GM21825 (cell line): ENCODE measurements at regions not wholly inside any gene's neighbourhood (a gene's known extent, or its start where the extent isn't known, plus 50 kb on each side); places are given as distances from the start of the nearest gene placed in this dataset.

Experiments
- ATAC-seq: cut with Tn5 transposase; IDR thresholded peaks from one replicate; pipeline ENCODE4 v1.9.1; 2021; ENCODE audit warnings: mild to moderate bottlenecking, moderate library complexity; ENCODE audit not compliant: unreplicated experiment

- no peak for ATAC-seq
These were observed 143.9 kb upstream of the MGMT start for GRCh38 chr10:129322933-129323820.

- ATAC-seq: no peak
These were observed 143.2 kb upstream of the MGMT start for GRCh38 chr10:129323879-129324278.

GRCh38 chr10:129325893-129326292 is 141.1 kb upstream of the MGMT start:
- ATAC-seq: no peak

- no peak for ATAC-seq
These were observed 138.5 kb upstream of the MGMT start for GRCh38 chr10:129328546-129328945.

GRCh38 chr10:129329385-129330055 is 137.5 kb upstream of the MGMT start:
- no peak for ATAC-seq

- no peak for ATAC-seq
These were observed 136.8 kb upstream of the MGMT start for GRCh38 chr10:129330211-129330610.

GRCh38 chr10:129331207-129331838 is 135.7 kb upstream of the MGMT start:
- no peak for ATAC-seq

GRCh38 chr10:129331839-129332220 is 135.2 kb upstream of the MGMT start:
- ATAC-seq: no peak

GRCh38 chr10:129332476-129332875 is 134.6 kb upstream of the MGMT start:
- no peak for ATAC-seq

GRCh38 chr10:129333706-129334105 is 133.3 kb upstream of the MGMT start:
- no peak for ATAC-seq

GRCh38 chr10:129334266-129334665 is 132.8 kb upstream of the MGMT start:
- ATAC-seq: no peak

GRCh38 chr10:129335396-129335795 is 131.6 kb upstream of the MGMT start:
- no peak for ATAC-seq

GRCh38 chr10:129335942-129336341 is 131.1 kb upstream of the MGMT start:
- ATAC-seq: no peak

- ATAC-seq: no peak
These were observed 127.8 kb upstream of the MGMT start for GRCh38 chr10:129339191-129339590.

GRCh38 chr10:129339841-129340240 is 127.2 kb upstream of the MGMT start:
- no peak for ATAC-seq

GRCh38 chr10:129341087-129341486 is 126.0 kb upstream of the MGMT start:
- ATAC-seq: no peak

- ATAC-seq: no peak
These were observed 124.7 kb upstream of the MGMT start for GRCh38 chr10:129342385-129342784.

GRCh38 chr10:129343141-129343540 is 123.9 kb upstream of the MGMT start:
- no peak for ATAC-seq

- ATAC-seq: no peak
These were observed 122.9 kb upstream of the MGMT start for GRCh38 chr10:129344103-129344502.

GRCh38 chr10:129344731-129345355 is 122.2 kb upstream of the MGMT start:
- ATAC-seq: no peak

- ATAC-seq: no peak
These were observed 121.3 kb upstream of the MGMT start for GRCh38 chr10:129345763-129346162.
